Dendritic cell treated with granulocyte-macrophage colony-stimulating factor and Interleukin-4, amounts not matched to agents 40 ng/mL and 50 ng/mL, for 4 days (primary cell): ENCODE measurements at regions not wholly inside any gene's neighbourhood (a gene's known extent, or its start where the extent isn't known, plus 50 kb on each side); places are given as distances from the start of the nearest gene placed in this dataset.

ENCODE experiments used
- H3K27ac Mint-ChIP-seq: one replicate; pipeline ENCODE4 v1.8.0; 2022; ENCODE audit warnings: mild to moderate bottlenecking, mixed read lengths
- H3K27me3 Mint-ChIP-seq: one replicate; pipeline ENCODE4 v1.8.0; 2022; ENCODE audit warnings: mild to moderate bottlenecking, mixed read lengths
- H3K36me3 Mint-ChIP-seq: one replicate; pipeline ENCODE4 v1.8.0; 2022; ENCODE audit warnings: low read depth, mixed read lengths
- H3K4me1 Mint-ChIP-seq: one replicate; pipeline ENCODE4 v1.8.0; 2022; ENCODE audit warnings: low read depth, mixed read lengths
- H3K4me3 Mint-ChIP-seq: one replicate; pipeline ENCODE4 v1.8.0; 2022; ENCODE audit warnings: mild to moderate bottlenecking, moderate library complexity, mixed read lengths
- H3K9me3 Mint-ChIP-seq: one replicate; pipeline ENCODE4 v1.8.0; 2022; ENCODE audit warnings: mixed read lengths
- intact Hi-C: fragments of 100-400 bp; cut with micrococcal nuclease; formaldehyde crosslinking; loops from one replicate; pipeline ENCODE4 v1.15.0; 2022

- H3K4me1 Mint-ChIP-seq: peaks cover 12% of the 10 kb centered on the region
These were observed 50.2 kb downstream of the SUPT20HL1 start for GRCh38 chrX:24410514-24411189.

DNA sequence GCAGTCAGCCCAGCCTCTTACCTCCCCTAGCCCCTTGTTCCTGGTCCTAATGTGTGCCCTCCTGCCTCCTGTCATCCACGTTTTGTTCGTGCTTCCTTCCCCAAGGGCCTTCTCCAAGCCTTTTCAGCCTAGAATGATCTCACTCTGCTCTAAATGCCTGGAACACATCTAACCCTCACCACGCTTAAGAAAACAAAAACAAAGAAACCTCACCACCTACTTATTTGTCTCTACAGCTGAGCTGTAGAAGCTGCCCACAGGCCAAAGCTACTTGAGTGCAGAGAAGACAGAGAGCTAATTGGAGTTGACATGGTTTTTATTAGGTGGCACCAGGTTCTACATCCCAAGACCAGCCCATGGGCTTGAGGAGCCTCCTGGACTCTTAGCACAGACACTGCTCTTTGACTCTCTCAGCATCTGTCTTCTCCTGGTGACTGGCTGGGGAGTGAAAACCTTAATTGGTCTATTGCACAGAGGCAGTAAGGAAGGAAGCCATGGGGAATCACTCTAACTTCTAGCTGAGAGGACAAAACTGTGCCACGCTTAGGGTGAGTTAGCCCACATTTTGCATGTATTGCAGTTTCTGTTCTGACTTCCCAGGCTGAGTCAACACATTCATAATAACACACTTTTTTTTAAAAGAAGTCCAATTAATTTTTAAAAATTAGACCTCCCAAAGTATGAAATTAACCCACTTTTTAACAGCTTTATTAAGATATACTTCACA, 52.3 kb upstream of the PDK3 start:
- no peaks in the 10 kb centered on the region for H3K36me3 Mint-ChIP-seq
- peaks cover 12% of the 10 kb centered on the region for H3K4me1 Mint-ChIP-seq
- intact Hi-C loops: no loop called here
- no peak overlapping the region for H3K4me3 Mint-ChIP-seq
- H3K27ac Mint-ChIP-seq: peak overlapping the region; percentile 92
- no peaks in the 10 kb centered on the region for H3K27me3 Mint-ChIP-seq
- H3K9me3 Mint-ChIP-seq: no peaks in the 10 kb centered on the region

More at GRCh38 chrX:24410514-24411189, 50.2 kb downstream of the SUPT20HL1 start:
- H3K36me3 Mint-ChIP-seq: no peaks in the 10 kb centered on the region
- no peak overlapping the region for H3K4me3 Mint-ChIP-seq
- intact Hi-C loops: no loop called here
- H3K27me3 Mint-ChIP-seq: no peaks in the 10 kb centered on the region
- H3K9me3 Mint-ChIP-seq: no peaks in the 10 kb centered on the region
- no peak overlapping the region for H3K27ac Mint-ChIP-seq
